Parathyroid adenoma (tissue), 2 donors: ENCODE measurements at regions not wholly inside any gene's neighbourhood (a gene's known extent, or its start where the extent isn't known, plus 50 kb on each side); places are given as distances from the start of the nearest gene placed in this dataset.

ENCODE experiments used
- H2AFZ ChIP-seq: fragments of 300-600 bp; sonication (generic); one replicate; pipeline ENCODE4 v1.7.0; 2017; ENCODE audit warnings: antibody characterized with exemption, mild to moderate bottlenecking
- H3K27ac ChIP-seq: fragments of 300-600 bp; sonication (generic); one replicate; pipeline ENCODE4 v1.7.0; 2017
- H3K27me3 ChIP-seq: fragments of 300-600 bp; sonication (generic); one replicate; pipeline ENCODE4 v1.7.0; 2017; ENCODE audit warnings: low read length; ENCODE audit not compliant: control insufficient read depth, insufficient read depth
- H3K36me3 ChIP-seq: fragments of 300-600 bp; sonication (generic); one replicate; pipeline ENCODE4 v1.7.0; 2017; ENCODE audit warnings: low read length; ENCODE audit not compliant: control insufficient read depth, insufficient read depth
- H3K4me1 ChIP-seq: fragments of 300-600 bp; sonication (generic); one replicate; pipeline ENCODE4 v1.7.0; 2017; ENCODE audit warnings: control low read depth
- H3K4me2 ChIP-seq: fragments of 300-600 bp; sonication (generic); one replicate; pipeline ENCODE4 v1.7.0; 2017; ENCODE audit warnings: low read length
- H3K4me3 ChIP-seq: fragments of 300-600 bp; sonication (generic); one replicate; pipeline ENCODE4 v1.7.0; 2017; ENCODE audit warnings: low read depth, low read length
- H3K79me2 ChIP-seq: fragments of 300-600 bp; sonication (generic); one replicate; pipeline ENCODE4 v1.7.0; 2017; ENCODE audit warnings: control low read depth
- H3K9ac ChIP-seq: fragments of 300-600 bp; sonication (generic); one replicate; pipeline ENCODE4 v1.7.0; 2017; ENCODE audit warnings: mild to moderate bottlenecking
- H3K9me3 ChIP-seq: fragments of 300-600 bp; sonication (generic); one replicate; pipeline ENCODE4 v1.7.0; 2017; ENCODE audit warnings: low read length; ENCODE audit not compliant: control insufficient read depth
- TF ChIP-seq, protein P1 (sequence below): fragments of 300-600 bp; sonication (generic); IDR thresholded peaks from one replicate; pipeline ENCODE4 v1.7.0; 2017; ENCODE audit warnings: antibody characterized with exemption, mild to moderate bottlenecking
- donor health status: primary hyperparathyroidism.

DNA sequence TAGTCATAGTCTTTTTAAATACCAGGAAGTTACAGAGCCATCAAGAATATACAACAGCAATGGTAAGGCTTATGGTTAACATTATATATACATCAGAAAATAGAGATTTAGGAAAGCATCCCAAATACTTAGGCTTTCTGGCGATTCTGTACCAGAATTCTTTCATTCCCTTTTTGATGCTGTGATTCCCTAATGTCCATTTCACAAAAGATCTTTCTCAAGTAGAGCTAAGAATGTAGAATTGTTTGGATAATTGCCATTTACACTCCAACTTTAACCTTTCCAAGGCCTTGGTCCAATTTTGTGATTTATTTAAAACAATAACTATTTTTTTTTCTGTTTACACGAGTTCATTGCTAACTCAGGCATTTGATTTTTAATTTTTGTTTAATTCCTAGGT is 422.2 kb downstream of the MTX2 start:
- no peaks in the 10 kb centered on the region for H3K4me1 ChIP-seq
- H2AFZ ChIP-seq: no peak overlapping the region
- H3K4me3 ChIP-seq: no peak overlapping the region
- no peaks in the 10 kb centered on the region for H3K79me2 ChIP-seq
- H3K27ac ChIP-seq: no peak overlapping the region
- no peaks in the 10 kb centered on the region for H3K27me3 ChIP-seq
- no peaks in the 10 kb centered on the region for H3K9me3 ChIP-seq
- H3K36me3 ChIP-seq: no peaks in the 10 kb centered on the region
- TF ChIP-seq, protein P1, sequence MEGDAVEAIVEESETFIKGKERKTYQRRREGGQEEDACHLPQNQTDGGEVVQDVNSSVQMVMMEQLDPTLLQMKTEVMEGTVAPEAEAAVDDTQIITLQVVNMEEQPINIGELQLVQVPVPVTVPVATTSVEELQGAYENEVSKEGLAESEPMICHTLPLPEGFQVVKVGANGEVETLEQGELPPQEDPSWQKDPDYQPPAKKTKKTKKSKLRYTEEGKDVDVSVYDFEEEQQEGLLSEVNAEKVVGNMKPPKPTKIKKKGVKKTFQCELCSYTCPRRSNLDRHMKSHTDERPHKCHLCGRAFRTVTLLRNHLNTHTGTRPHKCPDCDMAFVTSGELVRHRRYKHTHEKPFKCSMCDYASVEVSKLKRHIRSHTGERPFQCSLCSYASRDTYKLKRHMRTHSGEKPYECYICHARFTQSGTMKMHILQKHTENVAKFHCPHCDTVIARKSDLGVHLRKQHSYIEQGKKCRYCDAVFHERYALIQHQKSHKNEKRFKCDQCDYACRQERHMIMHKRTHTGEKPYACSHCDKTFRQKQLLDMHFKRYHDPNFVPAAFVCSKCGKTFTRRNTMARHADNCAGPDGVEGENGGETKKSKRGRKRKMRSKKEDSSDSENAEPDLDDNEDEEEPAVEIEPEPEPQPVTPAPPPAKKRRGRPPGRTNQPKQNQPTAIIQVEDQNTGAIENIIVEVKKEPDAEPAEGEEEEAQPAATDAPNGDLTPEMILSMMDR: no peak
- H3K9ac ChIP-seq: no peak overlapping the region
- no peak overlapping the region for H3K4me2 ChIP-seq

DNA sequence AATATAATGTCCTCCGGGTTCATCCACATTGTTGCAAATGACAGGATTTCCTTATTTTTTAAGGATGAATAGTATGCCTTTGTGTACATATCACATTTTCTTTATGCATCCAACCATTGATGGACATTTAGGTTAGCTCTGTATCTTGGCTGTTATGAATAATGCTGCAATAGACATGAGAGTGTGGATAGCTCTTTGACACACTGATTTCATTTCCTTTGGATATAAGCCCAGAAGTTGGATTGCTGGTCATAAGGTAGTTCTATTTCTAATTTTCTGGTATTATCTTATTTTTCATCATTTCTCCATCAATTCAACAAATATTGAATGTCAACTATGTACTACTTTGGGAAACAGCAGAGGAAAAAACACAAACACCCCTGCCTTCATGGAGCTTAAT is 423.3 kb downstream of the MTX2 start:
- Histone ChIP-seq H3K9ac (no peak overlapping the region), H3K27ac (no peak overlapping the region), H3K4me1 (no peaks in the 10 kb centered on the region), H3K79me2 (no peaks in the 10 kb centered on the region), H3K27me3 (no peaks in the 10 kb centered on the region), H3K36me3 (no peaks in the 10 kb centered on the region), H3K4me3 (no peak overlapping the region), H3K4me2 (no peak overlapping the region), H3K9me3 (no peaks in the 10 kb centered on the region), H2AFZ (no peak overlapping the region)
- TF ChIP-seq, protein P1: no peak

DNA sequence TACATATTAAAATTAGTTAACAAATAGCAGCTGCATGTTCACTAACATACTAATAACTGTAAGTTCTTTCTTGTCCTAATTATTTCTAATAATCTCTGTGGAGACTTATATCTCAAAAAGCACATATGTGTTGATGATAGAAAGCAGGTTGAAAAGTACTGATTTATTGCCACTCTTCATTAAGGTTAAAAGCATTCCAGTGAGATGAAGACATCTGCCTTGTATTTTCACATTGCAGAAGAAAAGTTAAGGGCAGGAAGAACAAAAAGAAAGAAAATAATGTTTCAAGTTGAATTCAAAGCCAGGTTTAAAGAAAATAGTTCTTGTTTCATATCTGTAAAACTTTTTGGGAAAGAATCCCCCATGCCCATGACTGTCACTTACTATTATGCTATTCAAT is 429.9 kb downstream of the MTX2 start:
- no peak overlapping the region for H3K4me3 ChIP-seq
- H3K4me1 ChIP-seq: no peaks in the 10 kb centered on the region
- H3K79me2 ChIP-seq: no peaks in the 10 kb centered on the region
- no peak overlapping the region for H3K4me2 ChIP-seq
- TF ChIP-seq, protein P1: no peak
- no peaks in the 10 kb centered on the region for H3K9me3 ChIP-seq
- no peak overlapping the region for H3K9ac ChIP-seq
- no peak overlapping the region for H3K27ac ChIP-seq
- no peaks in the 10 kb centered on the region for H3K36me3 ChIP-seq
- no peaks in the 10 kb centered on the region for H3K27me3 ChIP-seq
- H2AFZ ChIP-seq: no peak overlapping the region

DNA sequence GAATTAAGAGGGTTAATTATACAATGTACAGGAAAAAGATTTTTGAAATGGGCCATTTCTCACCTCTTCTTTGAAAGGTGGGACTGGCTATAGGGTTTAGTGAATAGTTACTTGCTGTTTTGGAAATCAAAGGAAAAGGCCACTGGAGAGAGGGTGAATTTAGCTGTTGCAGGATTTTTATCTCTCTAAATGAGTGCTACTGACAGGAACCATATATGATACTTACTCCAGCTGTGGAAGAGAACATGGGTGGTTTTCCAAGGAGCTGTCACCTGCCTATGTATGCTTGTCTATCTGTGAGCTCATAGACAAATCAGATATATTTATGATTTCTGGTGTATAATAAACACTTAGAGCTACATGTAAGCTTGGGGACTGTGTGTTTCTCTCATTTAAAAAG is 430.4 kb downstream of the MTX2 start:
- Histone ChIP-seq H3K36me3 (no peaks in the 10 kb centered on the region), H3K9ac (no peak overlapping the region), H3K4me3 (no peak overlapping the region), H3K79me2 (no peaks in the 10 kb centered on the region), H3K27ac (no peak overlapping the region), H3K4me2 (no peak overlapping the region), H2AFZ (no peak overlapping the region), H3K27me3 (no peaks in the 10 kb centered on the region), H3K4me1 (no peaks in the 10 kb centered on the region), H3K9me3 (no peaks in the 10 kb centered on the region)
- TF ChIP-seq, protein P1: no peak

DNA sequence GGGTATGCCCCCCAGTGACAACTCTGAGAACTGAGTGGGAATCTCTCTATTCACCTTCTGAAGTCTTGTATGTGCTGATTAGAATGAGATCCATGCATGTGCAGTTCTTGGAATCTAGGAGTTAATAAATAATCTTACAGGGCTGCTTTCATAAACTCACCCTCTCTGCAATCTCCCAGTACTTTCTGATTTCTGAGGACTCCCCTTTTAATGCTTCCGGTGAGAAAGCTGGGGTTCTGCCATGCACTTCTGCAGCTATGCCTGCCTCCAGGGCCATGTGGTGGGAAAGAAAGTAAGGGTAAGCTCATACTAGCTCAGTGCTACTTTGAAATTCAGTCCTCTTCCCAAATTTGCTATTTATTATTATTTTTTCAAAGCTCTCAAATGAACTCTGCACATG is 432.9 kb downstream of the MTX2 start:
- H3K9ac ChIP-seq: no peak overlapping the region
- no peaks in the 10 kb centered on the region for H3K4me1 ChIP-seq
- no peak overlapping the region for H3K27ac ChIP-seq
- TF ChIP-seq, protein P1: no peak
- no peaks in the 10 kb centered on the region for H3K79me2 ChIP-seq
- no peak overlapping the region for H3K4me2 ChIP-seq
- H3K4me3 ChIP-seq: no peak overlapping the region
- no peaks in the 10 kb centered on the region for H3K27me3 ChIP-seq
- H2AFZ ChIP-seq: no peak overlapping the region
- H3K9me3 ChIP-seq: no peaks in the 10 kb centered on the region
- H3K36me3 ChIP-seq: no peaks in the 10 kb centered on the region
